Lung (tissue), 11 donors: ENCODE measurements at regions not wholly inside any gene's neighbourhood (a gene's known extent, or its start where the extent isn't known, plus 50 kb on each side); places are given as distances from the start of the nearest gene placed in this dataset.
"Not testable (repeated sequence)": the region's sequence is repeated elsewhere in the genome, so short reads cannot be mapped to it uniquely, and the experiment has no call there.

Experiments used
- ATAC-seq: fragments of 200-7000 bp; cut with Tn5 transposase; one replicate; pipeline ENCODE4 v1.9.1; 2020; ENCODE audit warnings: moderate number of reproducible peaks; ENCODE audit not compliant: insufficient read depth, low FRiP score
- DNase-seq, 3 donors: peaks; one replicate each; pipeline ENCODE4 v3.0.0-alpha.2; 2013 to 2017
- H3K27ac ChIP-seq, 2 donors: one replicate each; pipeline ENCODE4 v1.5.1; 2013; ENCODE audit warnings: mild to moderate bottlenecking in 2 of 2, moderate library complexity in 2 of 2, control low read depth in 1 of 2, inconsistent platforms in 1 of 2, low read depth in 1 of 2, low read length in 1 of 2
- H3K27me3 ChIP-seq, 3 donors: one replicate each; pipeline ENCODE4 v1.5.1; 2013; ENCODE audit warnings: low read length in 2 of 3; ENCODE audit not compliant: control insufficient read depth in 3 of 3, insufficient read depth in 3 of 3
- H3K36me3 ChIP-seq, 4 donors: one replicate each; pipeline ENCODE4 v1.5.1; 2013; ENCODE audit warnings: low read length in 4 of 4, mild to moderate bottlenecking in 1 of 4, moderate library complexity in 1 of 4; ENCODE audit not compliant: control insufficient read depth in 4 of 4, insufficient read depth in 4 of 4
- H3K4me1 ChIP-seq, 5 donors: one replicate each; pipeline ENCODE4 v1.5.1; 2013; ENCODE audit warnings: low read length in 5 of 5, mild to moderate bottlenecking in 2 of 5, moderate library complexity in 1 of 5; ENCODE audit not compliant: control insufficient read depth in 5 of 5, insufficient read depth in 5 of 5
- H3K4me3 ChIP-seq: one replicate; pipeline ENCODE4 v1.5.1; 2013; ENCODE audit warnings: mild to moderate bottlenecking, control low read depth, moderate library complexity
- H3K9ac ChIP-seq, 2 donors: one replicate each; pipeline ENCODE4 v1.5.1; 2013; ENCODE audit warnings: low read length in 2 of 2, control low read depth in 1 of 2; ENCODE audit not compliant: insufficient read depth in 1 of 2
- H3K9me3 ChIP-seq, 4 donors: one replicate each; pipeline ENCODE4 v1.5.1; 2013; ENCODE audit warnings: low read length in 3 of 4, mild to moderate bottlenecking in 1 of 4, moderate library complexity in 1 of 4; ENCODE audit not compliant: control insufficient read depth in 4 of 4, insufficient read depth in 3 of 4
- WGBS, 2 donors: extraction: QIAGEN DNeasy Blood & Tissue Kit; methylation state at CpG; one replicate each; pipeline ENCODE4 v1.1.7; 2013; 5-methylcytosine and 5-hydroxymethylcytosine counted together
- TF ChIP-seq, protein P1 (sequence below): IDR thresholded peaks from 2 replicates; pipeline ENCODE4 v1.5.1; 2012; ENCODE audit warnings: mild to moderate bottlenecking; ENCODE audit errors: control extremely low read depth, extremely low read depth
- donor health status: control.
- donor health status: control.
- donor health status: Bipolar disorder and iron deficiency.
- donor health status: healthy.
- donor health status: DM: yes; HTN: yes; CAD: no.

DNA sequence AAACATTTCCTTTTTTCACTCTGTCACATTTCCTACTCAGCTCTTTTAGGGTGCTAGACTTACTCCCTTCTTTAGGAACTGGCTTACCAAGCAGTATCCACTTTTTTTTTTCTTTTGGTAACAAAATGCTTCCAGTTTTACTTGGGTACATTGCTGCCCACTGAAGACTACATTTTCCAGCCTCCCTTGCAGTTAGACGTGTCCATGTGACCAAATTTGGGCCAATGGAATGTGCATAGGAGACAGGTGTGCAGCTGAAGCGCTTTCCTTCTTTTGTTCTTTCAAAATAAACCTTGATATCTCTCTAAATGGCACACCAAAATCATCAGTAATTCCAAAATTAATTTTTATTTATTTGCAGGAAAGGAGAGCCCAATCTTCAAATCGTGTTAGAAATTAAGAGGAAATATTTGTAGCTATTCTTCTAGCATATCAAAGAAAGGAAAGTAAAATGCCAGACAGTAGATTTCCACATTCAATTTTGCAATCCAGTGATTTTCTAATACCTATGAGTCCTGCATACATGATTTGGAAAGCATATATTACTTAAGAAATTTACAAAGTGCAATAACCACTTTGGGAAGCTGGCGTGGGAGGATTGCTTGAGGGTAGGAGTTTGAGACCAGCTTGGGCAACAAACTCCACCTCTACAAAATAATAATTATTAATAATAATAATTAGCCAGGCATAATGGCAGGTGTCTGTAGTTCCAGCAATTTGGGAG is 422.0 kb upstream of the FRG2C start:
- Histone ChIP-seq H3K9ac (no peak overlapping the region), H3K4me1 (peaks cover 0 to 2% (median 0%) of the 10 kb centered on the region in 5 donors), H3K27ac (no peak overlapping the region), H3K27me3 (no peaks in the 10 kb centered on the region), H3K4me3 (no peak overlapping the region), H3K36me3 (no peaks in the 10 kb centered on the region), H3K9me3 (no peaks in the 10 kb centered on the region)
- TF ChIP-seq, protein P1, sequence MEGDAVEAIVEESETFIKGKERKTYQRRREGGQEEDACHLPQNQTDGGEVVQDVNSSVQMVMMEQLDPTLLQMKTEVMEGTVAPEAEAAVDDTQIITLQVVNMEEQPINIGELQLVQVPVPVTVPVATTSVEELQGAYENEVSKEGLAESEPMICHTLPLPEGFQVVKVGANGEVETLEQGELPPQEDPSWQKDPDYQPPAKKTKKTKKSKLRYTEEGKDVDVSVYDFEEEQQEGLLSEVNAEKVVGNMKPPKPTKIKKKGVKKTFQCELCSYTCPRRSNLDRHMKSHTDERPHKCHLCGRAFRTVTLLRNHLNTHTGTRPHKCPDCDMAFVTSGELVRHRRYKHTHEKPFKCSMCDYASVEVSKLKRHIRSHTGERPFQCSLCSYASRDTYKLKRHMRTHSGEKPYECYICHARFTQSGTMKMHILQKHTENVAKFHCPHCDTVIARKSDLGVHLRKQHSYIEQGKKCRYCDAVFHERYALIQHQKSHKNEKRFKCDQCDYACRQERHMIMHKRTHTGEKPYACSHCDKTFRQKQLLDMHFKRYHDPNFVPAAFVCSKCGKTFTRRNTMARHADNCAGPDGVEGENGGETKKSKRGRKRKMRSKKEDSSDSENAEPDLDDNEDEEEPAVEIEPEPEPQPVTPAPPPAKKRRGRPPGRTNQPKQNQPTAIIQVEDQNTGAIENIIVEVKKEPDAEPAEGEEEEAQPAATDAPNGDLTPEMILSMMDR = no peak
- ATAC-seq (no peak), DNase-seq (no peak)
- 57 to 71% methylated on average over 4 of the region's 4 CpGs for WGBS, 2 donors

DNA sequence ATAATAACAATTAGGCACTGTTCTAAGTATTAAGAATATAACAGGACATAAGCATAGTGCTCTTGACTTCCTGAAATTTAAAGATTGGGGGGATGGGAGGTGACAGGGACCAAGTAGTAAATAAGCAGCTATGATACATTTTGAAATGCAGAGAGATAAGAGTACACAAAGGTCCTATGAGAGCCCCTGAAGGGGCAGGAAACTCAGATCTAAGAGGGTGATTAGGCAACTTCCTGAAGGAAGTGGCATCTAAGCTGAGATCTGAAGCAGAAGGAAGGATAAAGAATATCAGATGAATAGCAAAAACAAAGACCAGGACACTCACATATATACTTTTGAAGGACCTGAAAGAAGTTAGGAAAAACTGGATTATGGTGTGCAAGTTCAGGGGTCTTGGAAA is 415.2 kb upstream of the FRG2C start:
- TF ChIP-seq, protein P1 = no peak
- ATAC-seq (no peak), DNase-seq (no peak)
- H3K9ac ChIP-seq = no peak overlapping the region
- no peak overlapping the region for H3K27ac ChIP-seq
- H3K4me1 ChIP-seq = no peaks in the 10 kb centered on the region
- no peaks in the 10 kb centered on the region for H3K27me3 ChIP-seq
- H3K4me3 ChIP-seq = no peak overlapping the region
- no peaks in the 10 kb centered on the region for H3K9me3 ChIP-seq
- no peaks in the 10 kb centered on the region for H3K36me3 ChIP-seq

DNA sequence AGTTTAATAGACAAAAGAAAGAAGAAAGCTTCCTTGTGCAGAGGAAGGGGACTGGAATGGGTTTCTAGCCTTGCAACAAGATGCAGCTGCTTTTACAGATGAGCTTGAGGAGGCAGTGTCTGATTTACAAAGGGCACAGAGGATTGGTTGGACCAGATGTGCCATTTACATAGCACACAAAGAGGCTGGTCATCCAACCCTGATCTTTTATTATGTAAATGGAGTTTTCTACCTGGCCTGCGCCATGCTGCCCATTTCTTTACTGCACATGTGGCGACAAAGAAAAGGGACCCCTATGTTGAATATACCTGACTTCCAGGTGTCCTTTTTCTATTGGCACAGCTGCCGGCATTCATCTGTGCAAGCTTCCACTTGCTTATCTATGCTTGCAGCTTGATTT is 409.4 kb upstream of the FRG2C start:
- Histone ChIP-seq H3K27ac (no peak overlapping the region), H3K36me3 (no peaks in the 10 kb centered on the region), H3K4me3 (no peak overlapping the region), H3K27me3 (peaks cover 0 to under 1% (median 0%) of the 10 kb centered on the region in 3 donors), H3K4me1 (no peaks in the 10 kb centered on the region), H3K9me3 (no peaks in the 10 kb centered on the region), H3K9ac (no peak overlapping the region)
- DNase-seq = no peak
- TF ChIP-seq, protein P1 = no peak
- ATAC-seq = no peak
- 87 to 96% methylated on average over 3 of the region's 3 CpGs for WGBS, 2 donors

DNA sequence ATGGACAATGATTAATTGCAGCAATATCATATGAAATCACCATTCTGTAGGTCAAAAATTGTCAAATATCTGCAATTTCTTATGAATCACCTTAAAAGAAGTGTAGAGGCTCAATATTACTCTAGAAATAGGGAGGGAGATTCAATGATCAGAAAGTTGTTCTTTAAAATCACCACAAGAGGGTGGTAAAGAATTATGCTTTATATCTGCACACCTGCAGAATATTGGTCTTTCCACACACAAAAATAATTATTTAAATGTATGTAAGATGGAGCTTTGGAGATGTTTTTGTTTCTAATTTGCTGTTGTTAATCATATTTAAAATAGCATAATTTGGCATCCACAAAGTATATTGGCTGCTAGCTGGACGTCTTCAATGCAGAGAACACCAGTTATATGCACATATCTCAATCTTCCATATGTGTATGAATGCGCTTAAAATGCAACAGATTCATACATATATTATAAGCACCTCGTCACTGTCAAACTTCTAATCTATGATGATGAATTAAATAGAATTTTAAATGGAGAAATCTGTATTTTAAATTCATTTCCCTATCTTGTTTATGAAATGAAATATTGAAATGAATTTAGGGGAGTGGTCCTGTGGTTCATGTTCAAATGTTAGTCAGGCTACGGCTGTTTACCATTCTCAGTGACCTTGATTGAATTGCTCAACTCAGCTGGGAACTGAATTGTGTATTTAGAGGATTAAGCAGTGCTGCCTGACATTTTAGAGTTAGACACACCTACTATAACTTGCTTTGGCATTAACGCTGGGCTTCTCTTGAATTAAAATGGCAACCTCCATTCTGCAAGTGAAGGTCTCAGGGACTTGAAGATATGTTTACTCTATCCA is 405.1 kb upstream of the FRG2C start:
- not testable (repeated sequence) for ATAC-seq, H3K27ac ChIP-seq, H3K27me3 ChIP-seq, H3K4me3 ChIP-seq, H3K36me3 ChIP-seq, H3K9me3 ChIP-seq, H3K4me1 ChIP-seq, H3K9ac ChIP-seq
- DNase-seq = peak in 1 of 3 donors; percentile 13
- WGBS, 2 donors = 55 to 69% methylated on average over 5 of the region's 5 CpGs

DNA sequence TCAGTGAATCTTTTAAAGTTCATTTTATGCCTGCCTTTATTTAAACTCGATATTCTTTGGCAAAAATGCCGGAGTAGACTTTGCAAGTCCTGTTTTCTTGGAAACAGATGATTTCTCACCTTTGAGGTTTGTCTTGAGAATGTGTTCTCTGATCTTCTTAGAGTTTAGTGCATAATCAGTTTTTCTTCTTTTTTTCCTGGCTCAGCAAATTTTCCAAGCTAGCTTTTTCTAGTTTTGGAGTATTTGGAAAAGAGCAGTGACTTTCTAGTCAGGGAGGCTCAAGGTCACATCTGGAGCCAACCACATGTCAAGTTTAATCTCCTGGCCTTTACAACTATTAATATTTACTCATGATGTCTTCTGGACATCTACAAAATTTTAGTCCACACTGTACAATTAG is 403.2 kb upstream of the FRG2C start:
- H3K4me3 ChIP-seq, H3K27ac ChIP-seq, ATAC-seq, H3K4me1 ChIP-seq, H3K9me3 ChIP-seq, DNase-seq, H3K36me3 ChIP-seq, H3K27me3 ChIP-seq, H3K9ac ChIP-seq: not testable (repeated sequence)
- WGBS, 2 donors = 77 to 80% methylated on average over 2 of the region's 2 CpGs
